ENCODE measurements at regions not wholly inside any gene's neighbourhood (a gene's known extent, or its start where the extent isn't known, plus 50 kb on each side); places are given as distances from the start of the nearest gene placed in this dataset.

- WGBS (ENCODE audit: extremely low coverage, insufficient read length, low lambda C conversion rate): no CpG with 5 or more reads among the region's 10 CpGs
- peaks cover 0 to 4% (median 0%) of the 10 kb centered on the region in 3 experiments; a peak in 1 of 7 replicates for H3K36me3 Mint-ChIP-seq (ENCODE audit: insufficient read depth in 1 of 3, low read depth in 3 of 3)
- H3K9me3 Mint-ChIP-seq: no peaks in the 10 kb centered on the region; a peak in 1 of 5 replicates
Measured at GRCh38 chr1:17880449-17880848, 125.3 kb downstream of the ACTL8 start.

More at GRCh38 chr1:17880449-17880848, 125.3 kb downstream of the ACTL8 start:
- Histone ChIP-seq H2AFZ (ENCODE audit: low read length) (no peak overlapping the region), H3K79me1 (ENCODE audit: insufficient read depth, low read depth, low read length, poor library complexity, severe bottlenecking) (no peaks in the 10 kb centered on the region), H3K9me3 (ENCODE audit: control insufficient read depth, low read depth, low read length) (no peaks in the 10 kb centered on the region), H3K4ac (ENCODE audit: low read depth, low read length) (no peak overlapping the region), H4K5ac (ENCODE audit: insufficient read length, low read depth, low read length) (no peak overlapping the region), H3K4me2 (ENCODE audit: insufficient read depth, insufficient read length, low read length) (no peak overlapping the region), H3K18ac (ENCODE audit: insufficient read length, low read depth, low read length) (no peak overlapping the region), H4K8ac (replicated peaks; ENCODE audit: insufficient read length, low read depth, low read length) (no peak overlapping the region), H3K27ac (ENCODE audit: insufficient read length, low read depth, low read length) (no peak overlapping the region), H3K79me2 (ENCODE audit: insufficient read depth, low read length) (no peaks in the 10 kb centered on the region), H4K20me1 (ENCODE audit: control insufficient read depth, insufficient read depth, insufficient read length) (no peaks in the 10 kb centered on the region), H2BK5ac (ENCODE audit: insufficient read length, low read length) (no peak overlapping the region), H3K23me2 (ENCODE audit: insufficient read length, low read depth, low read length, poor library complexity, severe bottlenecking) (no peaks in the 10 kb centered on the region), H3T11ph (ENCODE audit: low read length) (no peak overlapping the region), H3K4me1 (ENCODE audit: insufficient read depth, low read length) (no peaks in the 10 kb centered on the region), H2AK5ac (ENCODE audit: insufficient read length, low read length) (no peak overlapping the region), H2BK12ac (ENCODE audit: insufficient read length, low read depth, low read length) (no peak overlapping the region), H2BK120ac (ENCODE audit: low read depth, low read length, poor library complexity, severe bottlenecking) (no peak overlapping the region), H3K9ac (ENCODE audit: extremely low read depth, insufficient read length, low read length) (no peak overlapping the region), H2BK15ac (ENCODE audit: low read depth, low read length) (no peak overlapping the region), H3K27me3 (ENCODE audit: insufficient read depth, low read length) (no peaks in the 10 kb centered on the region), H3K56ac (ENCODE audit: insufficient read length, low read depth, low read length) (no peak overlapping the region), H2BK20ac (ENCODE audit: low read depth, low read length, poor library complexity, severe bottlenecking) (no peak overlapping the region), H3K14ac (ENCODE audit: insufficient read depth, low read length) (no peak overlapping the region), H3K23ac (ENCODE audit: insufficient read length, low read depth, low read length) (no peak overlapping the region), H4K91ac (ENCODE audit: insufficient read length, low read depth, low read length) (no peak overlapping the region)
- DNase-seq: no peak
- Mint-ChIP-seq H3K4me3 (no peak overlapping the region), H3K4me1 (peaks cover 3 to 9% of the 10 kb centered on the region in 2 experiments; a peak in 2 of 4 replicates), H3K27me3 (ENCODE audit: low read depth) (peaks cover 27% of the 10 kb centered on the region), H3K27ac (no peak overlapping the region; a peak in 1 of 7 replicates)
- no peak for TF ChIP-seq CTCF (conservative IDR thresholded peaks at IDR 0.05)

All from H9 (cell line).